HG02870 (cell line): ENCODE measurements at regions not wholly inside any gene's neighbourhood (a gene's known extent, or its start where the extent isn't known, plus 50 kb on each side); places are given as distances from the start of the nearest gene placed in this dataset.
"Not testable (repeated sequence)": the region's sequence is repeated elsewhere in the genome, so short reads cannot be mapped to it uniquely, and the experiment has no call there.

Experiments
- ATAC-seq: cut with Tn5 transposase; IDR thresholded peaks from one replicate; pipeline ENCODE4 v1.9.1; 2021; ENCODE audit warnings: mild to moderate bottlenecking, moderate library complexity; ENCODE audit not compliant: unreplicated experiment

DNA sequence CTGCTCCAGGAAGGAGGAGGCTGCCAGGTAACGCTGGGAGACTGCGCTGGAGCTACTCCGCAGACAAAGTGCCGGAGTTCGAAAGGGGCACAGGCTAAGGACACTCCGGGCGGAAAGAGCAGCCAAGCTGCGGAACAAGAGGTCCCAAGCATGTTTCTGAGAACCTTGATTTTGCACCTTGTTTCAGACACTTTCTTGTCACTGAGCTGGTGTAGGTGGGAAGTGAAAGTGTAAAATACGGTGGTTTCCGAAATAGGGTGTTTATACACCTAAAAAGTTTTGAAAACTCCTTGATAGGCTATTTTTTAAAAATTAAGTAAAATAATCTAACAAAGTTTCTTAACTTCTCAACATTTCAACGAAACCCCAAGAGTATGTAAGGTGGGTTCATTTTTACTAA is 278.2 kb downstream of the ANAPC1 start:
- ATAC-seq, result not testable (repeated sequence)

DNA sequence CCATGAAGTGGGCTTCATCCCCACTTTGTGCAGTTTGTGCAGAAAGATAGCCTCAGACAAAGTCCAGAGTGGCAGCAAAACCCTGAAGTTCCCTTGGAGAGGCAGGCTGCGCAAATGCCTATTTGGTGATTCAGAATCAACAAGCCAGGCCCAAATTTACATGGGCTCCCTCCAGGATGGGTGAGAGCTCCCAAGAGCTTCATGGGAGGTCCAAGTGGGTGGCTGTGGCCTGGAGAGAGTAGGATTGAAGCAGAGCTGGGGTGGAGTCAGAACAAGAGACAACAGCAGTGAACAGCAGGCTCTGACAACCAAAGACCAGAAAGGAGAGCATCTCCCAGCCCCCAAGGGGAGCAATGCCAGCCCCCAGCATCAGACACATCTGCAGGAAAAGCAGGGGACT is 277.4 kb downstream of the ANAPC1 start:
- ATAC-seq, result not testable (repeated sequence)

GRCh38 chr2:111609146-111609844 is 274.7 kb downstream of the ANAPC1 start:
- not testable (repeated sequence) for ATAC-seq

- not testable (repeated sequence) for ATAC-seq
These were observed 274.0 kb downstream of the ANAPC1 start for GRCh38 chr2:111610035-111610434.

GRCh38 chr2:111616651-111617218 is 267.3 kb downstream of the ANAPC1 start:
- no peak for ATAC-seq

GRCh38 chr2:111617299-111618225 is 266.4 kb downstream of the ANAPC1 start:
- ATAC-seq, result no peak

- ATAC-seq, result no peak
These were observed 265.6 kb downstream of the ANAPC1 start for GRCh38 chr2:111618226-111618977.

DNA sequence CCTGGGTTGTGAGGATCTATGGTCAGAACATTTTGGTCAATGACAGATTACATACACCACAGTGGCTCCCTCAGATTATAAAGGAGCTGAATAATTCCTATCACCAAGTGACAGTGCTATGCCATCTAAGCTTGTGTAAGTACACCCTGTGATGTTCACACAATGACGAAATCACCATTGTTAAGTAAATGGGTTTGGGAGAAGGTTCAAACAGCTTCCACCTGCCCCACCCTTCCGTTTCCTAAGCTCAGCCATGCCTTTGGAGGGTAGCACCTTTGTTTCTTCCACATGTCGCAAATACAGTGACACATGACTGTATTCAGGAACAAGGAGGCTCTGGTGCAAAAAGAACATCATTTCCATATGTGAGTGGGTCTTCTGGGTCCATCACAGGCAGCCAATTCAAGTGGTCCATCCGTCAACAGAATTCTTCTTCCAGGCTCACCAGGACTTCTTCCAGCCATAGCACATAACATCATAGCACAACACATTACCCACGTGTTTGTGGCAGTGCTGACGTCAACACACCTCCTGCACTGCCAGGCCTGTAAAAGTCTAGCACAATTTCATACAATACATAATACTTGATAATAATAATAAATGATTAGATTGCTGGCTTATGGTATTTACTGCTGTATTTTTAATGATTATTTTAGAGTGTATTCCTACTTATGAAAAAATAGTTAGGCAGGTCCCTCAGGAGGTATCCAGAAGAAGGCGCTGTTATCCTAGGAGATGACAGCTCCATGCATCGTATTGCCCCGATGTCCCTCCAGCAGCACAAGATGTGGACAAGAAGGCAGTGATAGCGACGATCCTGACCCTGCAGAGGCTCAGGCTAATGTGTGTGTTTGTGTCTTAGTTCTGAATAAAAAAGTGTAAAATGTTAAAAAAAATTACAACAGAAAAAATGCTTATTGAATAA is 264.8 kb downstream of the ANAPC1 start:
- ATAC-seq, result no peak

DNA sequence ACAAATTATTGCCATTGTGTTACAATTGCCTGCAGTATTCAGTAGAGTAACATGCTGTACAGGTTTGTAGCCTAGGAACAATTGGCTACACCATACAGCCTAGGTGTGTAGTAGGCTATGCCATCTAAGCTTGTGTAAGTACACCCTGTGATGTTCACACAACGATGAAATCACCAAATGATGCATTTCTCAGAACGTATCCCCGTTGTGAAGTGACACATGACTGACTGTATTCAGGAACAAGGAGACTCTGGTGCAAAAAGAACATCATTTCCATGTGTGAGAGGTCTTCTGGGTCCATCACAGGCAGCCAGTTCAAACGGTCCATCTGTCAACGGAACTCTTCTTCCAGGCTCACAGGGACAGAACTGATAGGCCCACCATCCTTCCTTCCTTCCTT is 263.7 kb downstream of the ANAPC1 start:
- ATAC-seq, result no peak

DNA sequence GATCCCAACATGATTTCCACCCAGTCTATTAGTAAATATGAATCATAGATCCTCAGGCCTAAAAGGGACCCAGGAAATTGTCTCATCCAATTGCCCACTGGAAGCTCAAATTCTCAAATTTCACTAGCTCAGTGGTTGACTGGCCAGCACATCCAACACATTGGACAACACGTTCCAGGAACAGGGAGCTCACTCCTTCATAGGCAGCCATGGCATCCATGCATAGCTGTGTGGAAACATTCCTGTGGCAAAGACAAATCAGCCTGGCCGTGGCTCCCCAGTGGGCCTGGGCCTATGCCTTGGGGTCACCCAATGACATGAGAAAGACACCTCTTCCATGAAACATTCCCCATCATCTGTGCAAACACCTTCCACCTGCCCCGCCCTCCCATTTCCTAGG is 261.1 kb downstream of the ANAPC1 start:
- no peak for ATAC-seq

DNA sequence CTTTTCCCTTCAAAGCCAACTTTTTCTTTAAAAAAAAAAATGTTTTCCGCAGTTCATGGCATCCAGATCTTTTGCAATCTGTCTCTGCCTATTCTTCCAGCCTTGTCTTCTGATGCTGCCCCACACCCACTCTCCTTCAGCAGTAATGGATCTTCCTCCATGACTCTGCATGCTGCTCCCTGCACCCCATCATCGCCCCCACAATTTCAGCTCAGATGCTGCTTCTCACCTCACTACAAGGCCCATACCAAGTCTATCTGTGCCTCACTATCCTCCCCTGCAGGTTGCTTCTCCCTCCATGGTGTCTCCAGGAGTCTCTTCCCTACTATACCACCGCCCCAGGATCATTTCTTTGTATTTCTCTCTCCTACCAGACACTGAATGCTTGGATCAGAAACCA is 260.6 kb downstream of the ANAPC1 start:
- ATAC-seq, result no peak

DNA sequence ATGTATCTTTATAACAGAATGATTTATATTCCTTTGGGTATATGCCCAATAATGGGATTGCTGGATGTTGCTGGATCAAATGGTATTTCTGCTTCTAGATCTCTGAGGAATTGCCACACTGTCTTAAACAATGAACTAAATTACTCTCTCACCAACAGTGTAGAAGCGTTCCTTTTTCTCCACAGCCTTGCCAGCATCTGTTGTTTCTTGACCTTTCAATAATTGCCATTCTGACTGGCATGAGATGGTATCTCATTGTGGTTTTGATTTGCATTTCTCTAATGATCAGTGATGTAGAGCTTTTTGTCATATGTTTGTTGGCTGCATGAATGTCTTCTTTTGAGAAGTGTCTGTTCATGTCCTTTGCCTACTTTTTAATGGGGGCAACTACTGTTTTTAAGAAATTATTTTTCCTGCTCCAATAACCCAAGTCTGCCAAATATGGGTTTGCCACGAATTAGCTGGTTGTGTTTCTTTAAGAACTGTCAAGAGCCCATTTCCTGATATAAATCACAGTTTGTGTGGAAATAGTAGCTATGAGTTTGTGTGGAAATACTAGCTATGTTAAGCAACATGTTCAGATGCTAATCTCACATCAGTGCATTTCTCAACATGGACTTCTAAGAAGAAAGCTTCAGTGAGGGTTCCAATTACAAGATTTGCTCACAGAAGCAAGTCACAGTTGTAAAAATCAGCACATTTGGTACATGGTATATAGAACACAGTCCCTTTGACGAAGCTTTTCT is 259.4 kb downstream of the ANAPC1 start:
- ATAC-seq, result no peak

GRCh38 chr2:111625157-111625537 is 258.8 kb downstream of the ANAPC1 start:
- ATAC-seq, result not testable (repeated sequence)

- no peak for ATAC-seq
These were observed 257.7 kb downstream of the ANAPC1 start for GRCh38 chr2:111626037-111626864.

DNA sequence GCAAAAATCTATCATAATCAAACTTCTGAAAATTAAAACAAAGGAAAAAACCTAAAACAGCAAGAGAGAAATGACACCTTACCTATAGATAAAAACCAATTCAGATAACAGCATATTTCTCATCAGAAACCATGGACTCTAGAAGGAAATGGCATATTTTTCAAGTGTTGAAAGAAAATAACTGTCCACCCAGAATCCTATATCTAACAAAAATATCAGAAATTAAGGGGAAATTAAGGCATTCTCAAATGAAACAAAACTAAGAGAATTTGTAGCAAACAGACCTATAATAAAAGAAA is 257.2 kb downstream of the ANAPC1 start:
- no peak for ATAC-seq

DNA sequence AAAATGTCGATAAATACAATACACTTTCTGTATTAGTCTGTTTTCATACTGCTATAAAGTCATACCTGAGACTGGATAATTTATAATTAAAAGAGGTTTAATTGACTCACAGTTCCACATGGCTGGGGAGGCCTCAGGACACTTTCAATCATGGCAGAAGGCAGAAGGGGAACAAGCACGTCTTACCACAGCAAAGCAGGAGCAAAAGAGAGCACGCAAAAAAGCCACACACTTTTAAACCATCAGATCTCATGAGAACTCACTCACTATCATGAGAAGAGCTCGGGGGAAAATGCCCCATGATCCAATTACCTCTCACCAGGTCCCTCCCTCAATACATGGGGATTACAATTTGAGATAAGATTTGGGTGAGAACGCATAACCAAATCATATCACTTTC is 256.7 kb downstream of the ANAPC1 start:
- no peak for ATAC-seq

DNA sequence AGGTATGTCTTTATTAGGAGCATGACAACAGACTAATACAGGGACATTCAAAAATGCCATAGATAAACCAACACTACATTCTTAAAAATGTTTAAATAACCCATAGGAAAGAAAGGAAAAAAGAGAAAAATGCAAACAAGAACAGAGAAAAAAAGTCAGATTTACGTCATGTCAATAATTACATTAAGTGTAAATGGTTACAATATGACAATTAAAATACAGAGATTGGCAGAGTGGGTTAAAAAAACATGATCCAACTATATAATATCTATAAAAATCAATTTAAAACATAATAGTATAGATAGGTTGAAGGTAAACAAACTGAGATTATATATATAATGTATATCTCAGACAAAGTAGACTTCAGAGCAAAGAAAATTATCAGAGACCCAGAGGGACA is 255.8 kb downstream of the ANAPC1 start:
- ATAC-seq, result no peak

DNA sequence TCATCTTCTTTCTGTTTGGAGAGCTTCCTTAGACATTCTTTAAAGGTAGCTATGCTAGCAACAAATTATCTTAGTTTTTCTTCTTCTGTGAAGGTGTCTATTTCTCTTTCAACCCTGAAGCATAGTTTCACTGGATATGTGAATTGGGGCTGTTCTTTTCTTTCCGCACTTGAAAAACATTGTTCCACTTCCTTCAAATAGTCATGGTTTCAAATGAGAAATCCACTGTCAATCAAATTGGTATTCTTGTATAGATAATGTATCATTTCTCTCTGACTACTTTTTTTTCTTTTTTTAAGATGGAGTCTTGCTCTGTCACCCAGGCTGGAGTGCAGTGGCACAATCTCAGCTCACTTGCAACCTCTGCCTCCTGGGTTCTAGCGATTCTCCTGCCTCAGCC is 254.0 kb downstream of the ANAPC1 start:
- ATAC-seq, result no peak

- ATAC-seq, result no peak
These were observed 251.3 kb downstream of the ANAPC1 start for GRCh38 chr2:111632661-111633060.
